ENCODE measurements at regions not wholly inside any gene's neighbourhood (a gene's known extent, or its start where the extent isn't known, plus 50 kb on each side); places are given as distances from the start of the nearest gene placed in this dataset.

DNA sequence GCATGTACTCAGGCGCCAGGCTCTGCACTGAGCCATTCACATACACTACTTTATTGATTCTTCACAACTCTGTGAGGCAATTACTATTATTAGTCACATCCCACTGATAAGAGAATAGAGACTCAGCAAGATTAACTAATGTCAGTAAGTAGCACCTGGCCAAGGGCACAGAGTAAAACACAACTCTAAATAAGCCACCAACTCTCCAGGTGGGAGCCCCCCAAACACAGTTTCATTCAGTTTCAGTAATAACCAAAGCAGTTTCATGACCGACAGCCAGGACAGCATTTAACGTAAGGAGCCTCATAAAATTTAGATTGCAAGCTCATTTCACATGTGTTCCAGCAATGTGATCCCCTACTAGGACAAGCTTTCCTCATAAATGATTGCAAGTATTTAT, 323.1 kb upstream of the CCDC196 start:
- TF ChIP-seq, protein P1, sequence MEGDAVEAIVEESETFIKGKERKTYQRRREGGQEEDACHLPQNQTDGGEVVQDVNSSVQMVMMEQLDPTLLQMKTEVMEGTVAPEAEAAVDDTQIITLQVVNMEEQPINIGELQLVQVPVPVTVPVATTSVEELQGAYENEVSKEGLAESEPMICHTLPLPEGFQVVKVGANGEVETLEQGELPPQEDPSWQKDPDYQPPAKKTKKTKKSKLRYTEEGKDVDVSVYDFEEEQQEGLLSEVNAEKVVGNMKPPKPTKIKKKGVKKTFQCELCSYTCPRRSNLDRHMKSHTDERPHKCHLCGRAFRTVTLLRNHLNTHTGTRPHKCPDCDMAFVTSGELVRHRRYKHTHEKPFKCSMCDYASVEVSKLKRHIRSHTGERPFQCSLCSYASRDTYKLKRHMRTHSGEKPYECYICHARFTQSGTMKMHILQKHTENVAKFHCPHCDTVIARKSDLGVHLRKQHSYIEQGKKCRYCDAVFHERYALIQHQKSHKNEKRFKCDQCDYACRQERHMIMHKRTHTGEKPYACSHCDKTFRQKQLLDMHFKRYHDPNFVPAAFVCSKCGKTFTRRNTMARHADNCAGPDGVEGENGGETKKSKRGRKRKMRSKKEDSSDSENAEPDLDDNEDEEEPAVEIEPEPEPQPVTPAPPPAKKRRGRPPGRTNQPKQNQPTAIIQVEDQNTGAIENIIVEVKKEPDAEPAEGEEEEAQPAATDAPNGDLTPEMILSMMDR (IDR thresholded peaks at IDR 0.05), result no peak
- TF ChIP-seq POLR2A (IDR thresholded peaks at IDR 0.05), result no peak
